Left cardiac atrium (tissue), 4 donors: ENCODE measurements at regions not wholly inside any gene's neighbourhood (a gene's known extent, or its start where the extent isn't known, plus 50 kb on each side); places are given as distances from the start of the nearest gene placed in this dataset.

Experiments
- ATAC-seq, 2 donors: fragments of 200-7000 bp; cut with Tn5 transposase; one replicate each; pipeline ENCODE4 v1.9.1; 2020; ENCODE audit warnings: mild to moderate bottlenecking in 2 of 2, moderate library complexity in 2 of 2
- DNase-seq: peaks from one replicate; pipeline ENCODE4 v3.0.0-alpha.2; 2020
- intact Hi-C, 2 donors: fragments of 100-400 bp; cut with DNase I; formaldehyde crosslinking; loops; one replicate each; pipeline versions ENCODE4 v1.14.1 to v1.15.1; 2022 to 2023
- donor health status: DM: no; HTN: yes; CAD: no.
- donor health status: DM: no; HTN: yes; CAD: no; lungs with severe emphysema.
- donor health status: DM: yes; HTN: yes; CAD: no.
- donor health status: Dilated cardiomyopathy.

DNA sequence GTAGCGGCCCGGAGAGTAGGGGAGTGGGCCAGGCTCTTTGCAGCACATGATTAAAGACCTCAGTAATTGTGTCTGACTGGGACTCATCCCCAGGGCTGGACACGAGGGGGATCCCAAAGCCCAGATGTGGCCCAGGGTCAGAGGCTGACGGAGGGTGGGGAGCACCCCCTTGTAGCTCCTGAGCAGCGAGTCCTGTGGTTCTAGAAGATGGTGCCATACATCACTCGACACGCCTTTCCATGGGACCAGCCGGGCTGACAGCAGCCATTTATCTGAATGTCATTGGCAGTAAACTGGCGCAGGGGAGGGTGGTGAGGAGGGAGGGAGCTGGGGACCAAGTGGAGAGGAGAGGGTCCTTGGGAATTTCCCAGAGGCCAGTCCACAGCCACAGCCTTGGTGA lies 65.1 kb upstream of the FAM222A start:
- ATAC-seq: no peak
- no peak for DNase-seq
- intact Hi-C loops: no loop called here

DNA sequence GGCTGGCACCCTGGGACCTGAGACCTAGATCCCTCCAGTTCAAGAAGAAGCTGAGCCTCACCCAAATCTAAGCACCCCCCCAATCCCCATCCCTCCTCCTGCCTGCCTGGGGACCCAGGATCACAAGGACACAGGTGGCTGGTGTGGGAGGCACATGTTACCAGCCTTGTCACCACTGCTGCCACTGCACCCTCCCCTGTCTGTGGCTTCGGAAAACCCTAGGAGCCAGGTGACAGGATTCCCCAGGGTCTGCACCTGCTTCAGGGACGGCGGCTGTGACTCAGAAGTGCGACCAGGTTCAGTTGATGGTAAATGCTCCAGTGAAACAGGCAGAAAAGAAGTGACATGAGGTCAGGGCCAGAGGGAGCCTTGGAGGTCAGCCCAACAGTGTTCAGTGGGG lies 62.8 kb upstream of the FAM222A start:
- DNase-seq: no peak
- ATAC-seq: no peak
- intact Hi-C loops: no loop called here

DNA sequence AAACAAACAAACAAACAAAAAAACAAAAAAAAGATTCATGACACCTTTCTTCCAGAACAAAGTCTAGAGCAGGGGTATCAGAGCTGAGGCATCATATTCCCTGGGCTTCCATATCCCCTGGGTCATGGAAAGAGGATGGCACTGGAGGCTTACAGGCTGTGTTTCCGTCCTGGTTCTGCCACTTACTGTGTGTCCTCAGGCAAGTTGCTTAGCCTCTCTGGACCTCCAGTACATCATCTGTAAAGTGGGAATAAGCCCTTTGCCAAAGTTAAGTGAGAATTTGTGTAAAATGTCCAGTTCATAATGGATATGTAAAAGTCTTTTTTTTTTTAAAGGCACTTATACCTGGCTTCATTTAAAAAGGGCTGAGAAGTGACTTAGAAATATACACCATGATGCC lies 62.0 kb upstream of the FAM222A start:
- DNase-seq (no peak), ATAC-seq (no peak)
- intact Hi-C loops: no loop called here

DNA sequence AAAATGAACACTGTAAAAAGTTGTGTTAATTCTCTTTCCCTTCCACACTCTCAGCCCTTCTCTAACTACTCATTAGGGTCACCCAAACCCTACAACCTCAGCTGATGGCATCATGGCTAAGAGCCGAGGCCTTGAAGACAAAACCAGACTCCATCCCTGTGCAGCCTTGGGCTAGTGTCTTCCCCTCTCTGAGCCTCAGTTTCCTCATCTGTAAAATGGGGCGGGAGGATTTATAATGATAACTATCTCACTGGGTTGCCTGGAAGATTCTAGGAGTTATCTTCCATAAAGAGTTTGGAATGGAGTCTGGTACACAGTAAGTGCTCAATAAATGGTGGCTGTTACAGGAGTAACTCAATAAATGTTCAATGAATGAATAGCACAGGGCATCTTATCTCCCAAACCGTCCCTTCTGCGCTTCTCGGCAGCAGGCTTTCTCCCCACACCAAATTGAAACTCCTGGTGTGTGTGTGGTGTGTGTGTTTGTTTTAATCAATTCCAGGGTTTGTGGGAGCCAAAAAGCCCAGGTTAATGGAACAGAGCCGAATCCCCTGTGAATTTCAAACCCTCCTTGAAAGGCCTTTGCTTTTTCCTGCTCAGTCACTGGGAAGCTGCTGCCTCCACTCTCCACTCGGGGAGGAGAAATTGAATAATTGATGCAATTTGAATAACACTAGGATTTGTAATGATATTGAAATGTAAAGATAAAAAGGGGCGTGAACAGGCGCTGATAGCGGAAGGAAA lies 61.2 kb upstream of the FAM222A start:
- DNase-seq (no peak), ATAC-seq (no peak)
- intact Hi-C loops: no loop called here

DNA sequence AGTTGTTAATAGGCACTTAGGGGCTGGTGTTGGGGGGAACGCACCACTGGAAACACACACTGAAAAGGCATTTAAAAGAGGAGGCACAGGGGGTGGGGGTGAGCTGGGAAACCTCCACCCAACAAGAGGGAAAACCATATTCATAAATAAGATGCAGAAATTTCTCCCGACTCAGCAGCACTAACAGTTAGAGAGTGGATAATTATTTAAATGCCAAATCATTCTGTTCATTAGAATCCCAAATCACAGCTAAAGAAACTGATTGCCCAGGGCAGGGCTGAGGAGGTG lies 60.7 kb upstream of the FAM222A start:
- intact Hi-C loops: no loop called here
- no peak for DNase-seq
- ATAC-seq: no peak

DNA sequence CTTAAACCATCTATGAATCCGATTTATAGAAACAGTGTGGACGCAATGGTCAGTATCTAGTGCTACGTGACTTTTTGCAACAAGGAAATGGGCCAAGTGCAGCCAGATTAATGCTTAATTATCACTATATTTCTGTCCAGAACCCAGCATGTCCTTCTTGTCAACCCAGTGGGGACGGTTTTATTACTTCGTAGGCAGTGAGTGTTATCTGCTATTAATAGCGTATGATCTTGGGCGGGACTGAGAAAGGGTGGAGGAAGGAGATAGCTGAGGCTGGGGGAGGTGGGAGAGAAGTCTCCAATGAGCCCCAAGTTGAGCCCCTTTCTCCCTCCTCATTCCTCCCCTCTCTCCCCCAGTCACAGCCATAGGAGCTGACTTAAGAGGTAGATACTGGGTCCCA lies 59.7 kb upstream of the FAM222A start:
- DNase-seq (no peak), ATAC-seq (peak; percentile 76 to 81)
- intact Hi-C loops: no loop called here

DNA sequence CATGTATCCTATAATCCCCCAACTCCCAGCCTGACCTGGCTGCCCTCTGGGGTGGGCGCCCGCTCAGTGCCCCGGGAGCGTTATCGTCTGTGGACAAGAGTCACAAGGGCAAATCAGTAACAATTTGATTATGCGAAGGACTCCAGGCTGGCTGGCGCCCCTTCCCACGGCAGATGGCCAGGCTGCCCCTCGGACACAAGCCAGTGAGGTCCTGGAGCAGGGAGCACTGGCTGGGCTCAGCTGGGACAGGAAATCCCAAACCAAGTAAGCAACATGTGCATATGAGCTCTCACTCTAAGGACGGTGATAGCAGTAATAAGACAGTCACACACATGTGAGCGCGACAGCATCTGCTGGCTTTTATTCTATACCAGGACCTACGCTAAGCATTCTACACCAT lies 59.3 kb upstream of the FAM222A start:
- ATAC-seq (peak; percentile 54 to 64), DNase-seq (no peak)
- intact Hi-C loops: no loop called here

DNA sequence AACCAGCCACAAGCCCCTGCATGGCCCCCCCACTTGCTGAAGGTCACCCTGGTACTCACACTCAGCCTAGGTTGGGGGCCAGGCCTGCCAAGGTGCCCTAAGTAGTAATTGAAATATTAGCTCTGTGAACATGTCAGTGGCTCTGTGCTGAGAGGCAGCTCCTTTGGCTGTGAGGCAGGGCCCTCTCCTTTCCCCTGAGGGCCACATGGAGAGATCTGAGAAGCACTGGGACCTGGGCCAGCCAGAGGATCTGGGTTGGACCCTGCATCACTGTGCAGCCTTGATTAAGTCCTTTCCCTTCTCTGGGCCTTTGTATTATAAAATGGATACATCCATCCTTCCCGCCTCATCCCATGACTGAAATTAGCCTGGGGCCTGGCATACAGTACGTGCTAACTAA lies 58.0 kb upstream of the FAM222A start:
- DNase-seq: no peak
- intact Hi-C loops: no loop called here
- no peak for ATAC-seq

DNA sequence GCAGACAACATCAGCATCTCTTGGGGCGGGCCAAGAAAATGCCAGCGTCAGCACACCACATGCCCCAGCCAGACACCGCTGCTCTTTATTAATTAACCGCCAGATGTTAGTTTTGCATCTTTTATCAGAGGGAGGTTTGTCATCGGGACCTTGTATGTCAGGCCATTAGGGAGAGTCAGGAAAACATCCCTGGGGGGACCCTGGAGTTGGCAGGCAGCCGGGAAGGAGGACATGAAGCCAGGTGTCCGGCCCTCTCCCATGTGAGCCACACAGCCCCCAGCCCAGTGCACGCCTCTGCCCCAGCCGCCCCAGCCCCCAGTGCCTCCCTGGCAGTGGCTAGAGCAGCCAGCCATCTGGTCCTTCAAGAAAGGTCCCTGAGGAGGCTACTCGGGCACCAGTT lies 56.9 kb upstream of the FAM222A start:
- intact Hi-C loops: no loop called here
- ATAC-seq: no peak
- DNase-seq: no peak

DNA sequence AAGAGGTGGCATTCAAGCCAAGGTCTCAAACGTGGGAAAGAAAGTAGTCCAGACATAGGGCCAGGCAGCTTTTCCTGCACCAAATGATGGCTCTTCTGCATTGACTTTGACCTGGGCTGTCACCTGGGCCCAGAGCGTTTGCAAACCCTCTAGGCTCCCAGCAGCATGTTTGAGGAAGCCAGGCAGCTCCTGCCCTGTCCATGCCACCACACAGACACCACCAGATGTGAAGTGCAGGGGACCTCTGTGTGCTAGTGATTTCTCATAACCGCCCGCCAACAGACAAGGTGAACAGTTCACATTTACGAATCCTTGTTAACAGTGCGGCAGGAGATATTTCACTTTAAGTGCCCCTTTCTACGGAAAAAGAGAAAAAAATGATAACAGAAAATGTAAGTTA lies 49.8 kb upstream of the FAM222A start:
- ATAC-seq (no peak), DNase-seq (no peak)
- intact Hi-C loops: no loop called here
